NCI-H2196 (cell line): ENCODE measurements at regions not wholly inside any gene's neighbourhood (a gene's known extent, or its start where the extent isn't known, plus 50 kb on each side); places are given as distances from the start of the nearest gene placed in this dataset.

ENCODE experiments used
- DNase-seq: peaks from one replicate; lab custom pipeline; 2025; ENCODE audit not compliant: unreplicated experiment; lab: John Stamatoyannopoulos, UW

GRCh38 chr1:163796394-163796821 lies 474.7 kb downstream of the NUF2 start:
- DNase-seq: peak; percentile 31

DNA sequence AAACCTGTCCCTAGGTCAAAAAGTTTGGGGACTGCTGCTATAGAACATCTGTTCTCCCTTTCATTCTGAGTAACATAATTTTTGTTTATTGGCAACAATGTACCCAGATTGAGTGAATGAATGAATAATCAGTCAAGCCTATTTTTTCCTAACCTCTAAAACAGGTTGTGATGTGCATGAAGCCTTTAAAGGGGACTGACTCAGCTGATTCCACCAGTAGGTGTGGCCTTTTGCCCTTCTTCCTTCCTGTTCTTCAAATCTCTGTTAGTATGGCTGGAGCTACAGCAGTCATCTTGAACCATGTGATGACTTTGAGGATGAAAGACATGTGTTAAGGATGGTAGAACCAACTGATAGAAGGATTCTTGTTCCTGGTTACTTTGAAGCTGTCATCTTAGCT lies 476.1 kb downstream of the NUF2 start:
- no peak for DNase-seq

DNA sequence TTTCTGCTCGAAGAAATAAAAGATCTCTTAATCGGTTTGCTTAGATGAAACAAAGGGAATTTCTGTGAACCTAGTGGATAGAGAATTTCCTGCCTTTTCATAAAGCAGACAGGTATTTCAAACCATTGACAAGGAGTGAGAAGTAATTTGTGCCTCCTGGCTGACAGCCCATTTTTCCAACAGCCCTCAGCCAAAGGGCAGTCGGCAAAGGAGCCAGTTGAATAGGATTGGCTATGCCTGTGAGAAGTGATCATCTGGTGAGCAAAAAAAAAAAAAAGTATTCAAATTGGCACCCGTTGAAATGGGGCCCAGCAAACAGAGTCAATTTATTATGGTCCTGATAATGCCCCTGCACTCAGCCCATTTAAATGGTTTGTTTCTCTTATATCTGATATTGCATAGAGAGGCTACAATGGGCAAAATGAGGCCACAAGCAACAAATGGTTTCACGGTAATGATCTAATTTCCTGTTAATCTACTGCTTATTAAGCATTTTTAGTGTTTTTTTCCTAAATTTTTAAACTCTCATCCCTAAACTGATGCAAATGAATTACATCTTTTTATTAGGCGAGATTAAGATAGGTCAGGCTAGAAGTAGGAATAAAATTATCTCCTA lies 477.5 kb downstream of the NUF2 start:
- no peak for DNase-seq

DNA sequence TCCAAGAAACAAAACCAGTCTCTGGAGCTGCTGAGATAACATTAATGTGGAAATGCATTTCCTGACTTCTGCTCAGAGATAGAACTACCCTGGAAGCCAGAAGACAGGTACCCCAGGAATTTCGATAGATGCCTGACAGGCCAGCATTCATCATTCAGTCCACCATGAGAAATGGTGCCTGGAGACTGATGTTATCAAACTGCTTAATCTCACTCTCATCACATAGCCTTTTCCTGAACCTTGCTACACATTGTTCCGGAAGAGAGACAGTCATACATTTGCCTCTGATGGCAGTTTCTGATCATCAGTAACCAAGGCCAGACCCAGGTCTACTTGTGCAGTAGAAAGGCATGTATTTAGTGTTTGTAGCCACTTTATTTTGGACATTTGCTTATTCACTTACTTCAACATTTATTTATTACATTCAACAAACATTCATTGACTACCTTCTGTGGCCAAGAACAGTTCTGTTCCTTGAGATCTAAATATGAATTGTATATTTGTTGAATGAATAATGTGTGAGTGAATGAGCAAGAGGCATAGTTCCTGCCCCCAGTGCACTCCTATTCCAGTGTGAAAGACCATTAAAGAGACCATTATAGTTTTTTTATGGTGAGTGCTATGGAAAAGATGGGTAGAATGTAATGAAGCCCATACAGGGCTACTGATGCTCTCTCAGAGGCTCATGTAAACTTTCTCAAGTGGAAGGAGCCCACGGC lies 485.7 kb downstream of the NUF2 start:
- no peak for DNase-seq

GRCh38 chr1:163813251-163813650 lies 491.5 kb downstream of the NUF2 start:
- no peak for DNase-seq

- DNase-seq: no peak
Measured at GRCh38 chr1:163820226-163820625, 498.5 kb downstream of the NUF2 start.

DNA sequence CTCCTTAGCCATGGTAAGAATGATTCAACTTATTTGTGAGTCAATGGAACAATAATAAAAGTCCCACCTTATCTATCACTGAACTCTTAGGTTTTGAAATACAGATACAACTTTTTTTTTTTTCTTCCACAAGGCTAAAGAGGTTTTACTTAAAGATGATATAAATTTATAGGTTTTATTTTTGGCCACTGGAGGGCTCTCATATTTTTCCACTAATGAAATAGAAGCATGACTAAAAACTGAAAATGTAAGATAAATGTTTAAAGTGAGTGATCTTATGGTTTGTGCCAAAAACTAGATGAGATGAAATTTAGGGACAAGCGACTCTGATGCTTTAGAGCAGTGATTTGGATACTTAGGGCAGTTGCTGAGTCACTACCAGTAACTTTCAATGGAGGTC lies 499.0 kb downstream of the NUF2 start:
- DNase-seq: no peak

- DNase-seq: no peak
Measured at GRCh38 chr1:163821679-163822078, 499.9 kb downstream of the NUF2 start.

DNA sequence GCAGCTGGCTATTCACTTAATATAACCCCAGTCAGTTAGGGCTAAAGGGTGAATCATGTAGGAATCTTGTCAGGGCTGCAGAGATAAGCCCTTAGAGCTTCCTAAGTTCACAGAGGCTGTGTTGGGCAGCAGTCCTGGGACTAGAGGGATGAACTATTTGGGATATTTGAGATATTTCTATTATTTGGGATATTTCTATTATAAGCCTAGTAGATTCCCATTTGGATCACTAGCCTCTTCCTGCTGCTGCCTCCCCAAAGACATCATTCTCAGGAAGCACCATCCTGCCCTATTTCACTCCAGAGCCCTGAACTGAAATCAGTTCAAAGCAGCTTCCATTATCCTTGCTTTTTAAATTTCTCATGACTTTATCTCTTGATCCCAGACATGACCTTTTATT lies 501.3 kb downstream of the NUF2 start:
- no peak for DNase-seq

GRCh38 chr1:163824006-163824405 lies 502.3 kb downstream of the NUF2 start:
- DNase-seq: no peak

DNA sequence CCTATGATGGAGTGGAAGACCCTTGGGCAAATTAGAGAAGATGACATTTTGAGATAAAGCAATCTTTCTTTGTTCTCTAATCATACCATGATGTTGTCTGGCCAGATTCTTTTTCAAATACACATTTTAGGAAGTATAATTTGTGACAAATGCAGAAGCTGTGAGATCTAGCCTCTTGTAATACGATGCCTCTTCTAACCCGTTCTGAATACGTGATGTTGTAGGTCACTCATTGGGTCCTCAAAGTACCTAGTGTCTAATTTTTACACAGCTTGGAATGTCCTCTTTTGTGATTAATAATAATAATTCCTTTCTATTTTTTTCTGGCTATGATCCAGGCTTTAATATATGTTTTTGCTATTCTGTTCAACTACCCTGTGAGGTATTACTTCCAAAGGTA lies 502.7 kb downstream of the NUF2 start:
- DNase-seq: no peak

- DNase-seq: peak; percentile 79
Measured at GRCh38 chr1:163826500-163826899, 504.7 kb downstream of the NUF2 start.

DNA sequence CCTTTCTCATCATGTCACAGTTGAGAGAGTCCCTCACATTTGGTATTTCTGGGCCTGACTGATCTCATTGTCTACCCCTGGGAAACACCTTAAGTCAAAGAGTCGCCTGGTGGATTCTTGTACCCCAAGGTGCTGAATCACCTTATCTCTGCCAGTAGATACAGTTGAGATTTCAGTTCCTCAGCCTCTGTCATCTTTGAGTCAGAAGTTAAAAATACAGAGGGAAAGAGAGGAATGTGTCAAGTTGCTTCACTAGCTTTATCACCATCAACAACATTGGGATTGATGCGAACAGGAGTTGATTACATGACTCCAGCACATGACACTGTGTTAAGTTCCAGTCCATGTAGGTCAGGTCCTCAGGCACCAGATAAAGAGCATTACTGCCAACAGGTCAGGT lies 513.0 kb downstream of the NUF2 start:
- DNase-seq: no peak

GRCh38 chr1:163836481-163836880 lies 514.7 kb downstream of the NUF2 start:
- no peak for DNase-seq

DNA sequence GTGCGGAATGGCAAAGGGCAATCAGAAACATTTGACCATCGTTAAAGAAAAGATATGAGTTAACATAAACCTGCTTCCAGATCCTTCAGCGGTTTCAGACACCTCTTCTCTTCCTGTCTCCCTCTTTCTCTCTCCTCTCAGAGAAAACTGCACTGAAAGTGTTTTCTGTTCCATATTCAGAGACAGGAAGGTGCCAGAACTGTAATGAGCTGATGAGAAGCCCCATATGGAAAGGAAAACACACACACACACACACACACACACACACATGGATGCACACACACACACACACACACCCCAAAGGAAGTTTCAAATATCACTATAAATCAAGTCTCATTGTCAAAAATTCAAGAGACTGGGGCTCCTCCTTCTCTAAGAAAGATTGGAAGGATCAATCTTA lies 515.5 kb downstream of the NUF2 start:
- DNase-seq: no peak

DNA sequence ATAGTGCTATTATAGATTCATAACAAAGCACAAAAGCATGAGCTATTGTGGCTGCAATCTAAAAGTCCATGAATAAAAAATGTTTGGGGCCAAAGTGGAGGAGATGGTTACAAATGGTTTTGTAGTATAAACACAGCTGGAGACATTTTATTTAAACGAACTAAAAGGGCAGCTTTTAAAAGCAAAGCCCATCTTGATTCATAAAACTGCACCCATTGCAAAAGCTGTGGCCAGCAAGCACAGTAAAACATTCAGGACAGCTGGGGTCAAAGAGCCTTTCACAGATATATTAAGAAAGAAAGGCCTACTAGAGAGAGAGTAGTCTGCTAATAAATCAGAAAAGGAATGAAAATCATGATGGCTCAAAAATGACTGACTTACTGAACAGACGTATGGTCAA lies 520.8 kb downstream of the NUF2 start:
- no peak for DNase-seq

DNA sequence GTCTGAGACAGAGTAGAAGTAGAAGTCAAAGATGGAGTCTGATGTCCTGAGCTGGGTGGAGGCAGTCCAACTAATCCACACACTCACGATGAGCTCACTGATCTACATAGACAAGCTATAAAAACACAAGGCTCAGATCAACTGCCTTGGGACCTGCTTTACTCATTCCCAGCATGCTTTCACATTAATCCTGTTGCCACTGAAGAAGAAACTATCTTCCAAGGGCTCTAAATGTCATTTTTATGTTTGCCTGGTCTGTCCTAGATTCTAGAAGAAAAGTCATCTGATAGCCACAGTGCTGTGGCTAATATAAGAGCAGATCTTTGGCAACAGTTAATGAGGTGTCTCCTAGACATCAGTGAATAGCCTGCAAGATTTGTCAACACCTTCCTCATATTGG lies 522.7 kb downstream of the NUF2 start:
- no peak for DNase-seq

DNA sequence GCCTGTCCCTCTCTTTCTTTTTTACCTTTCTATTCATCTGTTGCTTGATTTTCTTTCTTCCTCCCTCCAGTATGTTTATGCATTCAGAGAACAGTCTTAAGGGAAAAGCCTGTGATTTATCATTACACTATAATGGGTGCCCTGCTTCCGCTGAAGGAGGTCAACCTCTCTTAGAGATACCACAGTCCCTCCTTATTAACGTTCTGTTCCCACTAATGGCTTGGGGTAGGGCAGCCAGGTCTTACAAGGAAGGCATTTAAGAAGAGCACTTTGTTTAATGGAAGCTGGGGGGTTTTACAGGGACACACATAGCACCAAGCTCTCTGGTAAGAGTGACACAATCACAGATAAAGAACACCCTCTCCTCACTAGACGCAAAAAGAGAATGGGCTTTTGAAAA lies 523.5 kb downstream of the NUF2 start:
- DNase-seq: no peak

GRCh38 chr1:163863731-163864130 lies 542.0 kb downstream of the NUF2 start:
- no peak for DNase-seq

DNA sequence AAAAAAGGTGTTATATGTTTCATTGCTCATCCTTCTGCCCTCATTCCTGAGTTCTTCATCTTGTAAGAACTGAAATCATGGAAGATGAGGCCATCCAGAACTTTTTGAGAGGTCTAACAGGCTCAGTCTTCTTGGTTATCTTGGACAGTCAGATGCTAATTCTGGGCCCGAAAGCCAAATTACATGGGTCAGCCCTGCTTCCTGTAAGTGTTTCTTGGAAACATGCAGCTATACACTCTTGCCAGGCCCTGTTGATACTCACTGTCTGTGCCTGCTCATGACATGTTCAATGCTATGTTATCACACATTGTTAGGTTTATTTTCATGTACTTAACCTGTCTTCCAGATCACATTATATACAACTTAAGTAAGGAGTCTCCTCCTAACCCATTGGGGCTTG lies 542.5 kb downstream of the NUF2 start:
- no peak for DNase-seq

DNA sequence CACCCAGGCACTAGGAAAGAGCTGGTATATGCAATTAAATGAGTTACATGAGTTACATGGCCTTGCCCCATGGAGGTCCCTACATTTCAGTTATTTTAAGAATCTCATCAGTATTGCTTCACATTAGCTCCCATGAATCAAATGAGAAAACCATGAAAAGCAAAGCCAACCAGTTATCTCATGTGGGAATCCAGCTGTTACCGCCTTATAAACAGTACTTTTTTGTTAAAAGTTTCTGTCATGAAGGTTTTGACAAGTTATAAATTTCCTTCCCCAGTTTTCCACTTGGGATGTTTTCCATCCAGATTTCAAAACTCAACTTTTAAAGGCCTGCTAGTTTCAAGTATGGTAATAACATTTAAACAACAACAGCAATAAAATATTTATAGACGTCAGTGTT lies 544.8 kb downstream of the NUF2 start:
- DNase-seq: no peak

DNA sequence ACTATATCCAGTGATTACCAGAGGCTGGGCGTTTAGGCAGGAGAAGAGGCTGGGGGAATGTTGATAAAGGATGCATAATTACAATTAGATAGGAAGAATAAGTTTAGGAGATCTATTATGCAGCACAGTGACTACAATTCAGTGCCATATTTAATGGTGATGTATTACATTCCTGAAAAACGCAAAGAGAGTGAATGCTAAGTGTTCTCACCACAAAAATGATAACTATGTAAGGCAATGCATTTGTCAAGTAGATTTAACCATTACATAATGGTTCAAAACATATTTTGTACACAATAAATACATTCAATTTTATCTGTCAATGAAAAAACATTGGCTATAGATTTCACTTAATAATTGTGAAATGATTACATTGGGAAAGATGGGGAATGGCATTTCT lies 548.9 kb downstream of the NUF2 start:
- DNase-seq: no peak

GRCh38 chr1:163872067-163872466 lies 550.3 kb downstream of the NUF2 start:
- DNase-seq: no peak
